Endothelial cell of umbilical vein (primary cell): ENCODE measurements at regions not wholly inside any gene's neighbourhood (a gene's known extent, or its start where the extent isn't known, plus 50 kb on each side); places are given as distances from the start of the nearest gene placed in this dataset.

Source experiments
- BruUV-seq: library from RNA; stranded (reverse); fragments of 400-500 nt; replicated peaks from 2 replicates; lab custom pipeline; 2021; lab: Mats Ljungman, UMichigan
- CTCF ChIA-PET: fragments of 300-600, 350-600 bp; sonication (Branson Sonifier 250); formaldehyde crosslinking; loops from one replicate; lab custom pipeline; 2021; ENCODE audit warnings: antibody characterized with exemption, inconsistent platforms; lab: Charles Lee
- POLR2A ChIA-PET: fragments of 300-600, 350-600 bp; sonication (Branson Sonifier 250); formaldehyde crosslinking; loops from one replicate; lab custom pipeline; 2021; ENCODE audit warnings: antibody characterized with exemption, inconsistent platforms; lab: Charles Lee
- DNase-seq: peaks from one replicate; pipeline ENCODE4 v3.0.0-alpha.2; 2011; ENCODE audit warnings: low read depth, low spot score
- FAIRE-seq: peaks from 2 replicates; lab custom pipeline; 2011; peaks lifted over from hg19 to GRCh38; lab: Jason Lieb, UNC
- H2AFZ ChIP-seq: 2 replicates; pipeline ENCODE4 v1.6.0; 2012; ENCODE audit warnings: low read depth, low read length, control low read depth, inconsistent platforms
- H3K27ac ChIP-seq: 2 replicates; pipeline ENCODE4 v1.5.1; 2011; ENCODE audit warnings: low read depth, mild to moderate bottlenecking, control low read depth, low read length, moderate library complexity; ENCODE audit not compliant: insufficient read depth
- H3K27me3 ChIP-seq, 2 experiments: 2 replicates each; pipeline versions ENCODE4 v1.6.0 to v1.6.1; 2011; ENCODE audit warnings: low read length in 2 of 2, mixed read lengths in 1 of 2; ENCODE audit not compliant: control insufficient read depth in 2 of 2, insufficient read depth in 2 of 2
- H3K36me3 ChIP-seq, 2 experiments: 2 replicates in 1 of 2; 3 replicates in 1 of 2; pipeline ENCODE4 v1.5.1; 2011; ENCODE audit warnings: low read length in 2 of 2, mild to moderate bottlenecking in 1 of 2, moderate library complexity in 1 of 2; ENCODE audit not compliant: control insufficient read depth in 2 of 2, insufficient read depth in 2 of 2; ENCODE audit errors: extremely low read depth in 1 of 2
- H3K4me1 ChIP-seq: 3 replicates; pipeline ENCODE4 v1.5.1; 2011; ENCODE audit warnings: mild to moderate bottlenecking, low read length; ENCODE audit not compliant: control insufficient read depth, insufficient read depth; ENCODE audit errors: extremely low read depth
- H3K4me2 ChIP-seq: 2 replicates; pipeline ENCODE4 v1.6.1; 2011; ENCODE audit warnings: low read length, control low read depth, mixed read lengths; ENCODE audit not compliant: insufficient read depth
- H3K4me3 ChIP-seq, 3 experiments: fragments of 200-600 bp in 1 of 3; sonication (generic), shearing (Covaris generic) in 1 of 3; replicated peaks in 1 of 3; 2 replicates each; pipeline ENCODE4 v1.5.1; 2011 to 2016; ENCODE audit warnings: control low read depth in 3 of 3, low read length in 3 of 3, mild to moderate bottlenecking in 2 of 3, inconsistent platforms in 1 of 3, low read depth in 1 of 3, moderate library complexity in 1 of 3; ENCODE audit not compliant: insufficient read depth in 1 of 3
- H3K79me2 ChIP-seq: 2 replicates; pipeline ENCODE4 v1.6.0; 2012; ENCODE audit warnings: low read length, inconsistent platforms; ENCODE audit not compliant: control insufficient read depth, insufficient read depth
- H3K9ac ChIP-seq: replicated peaks from 2 replicates; pipeline ENCODE3; 2011; ENCODE audit warnings: low read length, control low read depth; ENCODE audit not compliant: insufficient read depth; ENCODE audit errors: extremely low read depth
- H3K9me1 ChIP-seq: replicated peaks from 3 replicates; pipeline ENCODE4 v1.6.0; 2011; ENCODE audit warnings: mild to moderate bottlenecking, low read length; ENCODE audit not compliant: control insufficient read depth, insufficient read depth; ENCODE audit errors: extremely low read depth
- H3K9me3 ChIP-seq: replicated peaks from 2 replicates; pipeline ENCODE4 v1.5.1; 2012; ENCODE audit warnings: low read length, inconsistent platforms; ENCODE audit not compliant: control insufficient read depth, insufficient read depth
- H4K20me1 ChIP-seq: replicated peaks from 2 replicates; pipeline ENCODE3; 2011; ENCODE audit warnings: mild to moderate bottlenecking, low read length; ENCODE audit not compliant: control insufficient read depth, insufficient read depth; ENCODE audit errors: extremely low read depth
- CTCF ChIP-seq, 2 donors: IDR thresholded peaks; 1 replicate in 1 of 2; 2 replicates in 1 of 2; pipeline ENCODE4 v1.5.1; 2011; ENCODE audit warnings: low read length in 2 of 2, mild to moderate bottlenecking in 2 of 2, moderate library complexity in 2 of 2, control low read depth in 1 of 2, inconsistent platforms in 1 of 2, low read depth in 1 of 2; ENCODE audit not compliant: insufficient read depth in 1 of 2; ENCODE audit errors: extremely low read depth in 1 of 2
- EZH2 ChIP-seq: IDR thresholded peaks from 2 replicates; pipeline ENCODE4 v1.6.1; 2012; ENCODE audit warnings: borderline replicate concordance, low read depth, mild to moderate bottlenecking, moderate library complexity, low read length, inconsistent platforms; ENCODE audit not compliant: severe bottlenecking
- FOS ChIP-seq: IDR thresholded peaks from 2 replicates; pipeline ENCODE4 v1.6.1; 2011; ENCODE audit warnings: mild to moderate bottlenecking, low read length, moderate library complexity, borderline replicate concordance; ENCODE audit not compliant: insufficient read depth
- GATA2 ChIP-seq: IDR thresholded peaks from 2 replicates; pipeline ENCODE4 v1.7.0; 2011; ENCODE audit warnings: low read depth, mild to moderate bottlenecking, moderate library complexity, mixed read lengths, low read length; ENCODE audit not compliant: insufficient read length, insufficient read depth
- JUN ChIP-seq: IDR thresholded peaks from 2 replicates; pipeline ENCODE4 v1.6.1; 2011; ENCODE audit warnings: borderline replicate concordance, low read depth; ENCODE audit not compliant: insufficient read length, insufficient read depth
- MAX ChIP-seq: IDR thresholded peaks from 2 replicates; pipeline ENCODE4 v1.6.1; 2011; ENCODE audit not compliant: insufficient read depth, insufficient read length
- MYC ChIP-seq: IDR thresholded peaks from one replicate; pipeline ENCODE4 v1.6.1; 2011; ENCODE audit warnings: mild to moderate bottlenecking, low read depth, low read length
- POLR2A ChIP-seq: IDR thresholded peaks from 2 replicates; pipeline ENCODE4 v1.6.1; 2012; ENCODE audit warnings: low read depth, mild to moderate bottlenecking, control low read depth, low read length
- POLR2AphosphoS5 ChIP-seq: IDR thresholded peaks from 2 replicates; pipeline ENCODE4 v1.6.1; 2012; ENCODE audit warnings: low read depth, mild to moderate bottlenecking, control low read depth, low read length, moderate library complexity; ENCODE audit not compliant: insufficient read depth
- dilution Hi-C: fragments of 300-500 bp; cut with MboI; formaldehyde crosslinking; loops from one replicate; pipeline ENCODE4 v1.15.0; 2019; ENCODE audit warnings: low sequenced_read_pairs; ENCODE audit not compliant: extremely low pct_ligation_motif_present
- intact Hi-C: fragments of 100-400 bp; cut with micrococcal nuclease; formaldehyde crosslinking; loops from one replicate; pipeline ENCODE4 v1.10.0; 2022

GRCh38 chr16:17541324-17541723 is 70.6 kb upstream of the XYLT1 start:
- TF ChIP-seq POLR2A (no peak), POLR2AphosphoS5 (no peak), EZH2 (no peak), JUN (no peak), CTCF (IDR thresholded peaks at IDR 0.05; ENCODE audit: extremely low read depth in 1 of 2, insufficient read depth in 1 of 2, low read depth in 1 of 2, low read length in 2 of 2) (no peak), GATA2 (no peak)
- DNase-seq = no peak
- H3K4me2 ChIP-seq = no peak overlapping the region
- H3K9me3 ChIP-seq = no peaks in the 10 kb centered on the region
- H3K36me3 ChIP-seq = no peaks in the 10 kb centered on the region
- H2AFZ ChIP-seq = no peak overlapping the region
- FAIRE-seq = no peak
- no peaks in the 10 kb centered on the region for H4K20me1 ChIP-seq
- H3K4me3 ChIP-seq = no peak overlapping the region
- no peaks in the 10 kb centered on the region for H3K27me3 ChIP-seq
- no peaks in the 10 kb centered on the region for H3K9me1 ChIP-seq
- no TSS peak for BruUV-seq
- CTCF ChIA-PET = no interaction called here
- dilution Hi-C loops = no loop called here
- intact Hi-C loops = no loop called here
- no peak overlapping the region for H3K9ac ChIP-seq
- no peaks in the 10 kb centered on the region for H3K79me2 ChIP-seq
- H3K4me1 ChIP-seq = no peaks in the 10 kb centered on the region
- no peak overlapping the region for H3K27ac ChIP-seq
- POLR2A ChIA-PET = no interaction called here

- Histone ChIP-seq H2AFZ (no peak overlapping the region), H3K27ac (no peak overlapping the region), H3K4me2 (no peak overlapping the region), H3K79me2 (no peaks in the 10 kb centered on the region), H3K9ac (no peak overlapping the region), H3K4me3 (no peak overlapping the region), H3K9me3 (no peaks in the 10 kb centered on the region), H3K4me1 (no peaks in the 10 kb centered on the region), H3K9me1 (no peaks in the 10 kb centered on the region), H3K27me3 (no peaks in the 10 kb centered on the region), H4K20me1 (no peaks in the 10 kb centered on the region), H3K36me3 (no peaks in the 10 kb centered on the region)
- dilution Hi-C loops = no loop called here
- ChIA-PET CTCF (no interaction called here), POLR2A (no interaction called here)
- intact Hi-C loops = no loop called here
- BruUV-seq = no TSS peak
- FAIRE-seq (no peak), DNase-seq (no peak)
- TF ChIP-seq MAX (no peak), FOS (no peak), CTCF (IDR thresholded peaks at IDR 0.05; ENCODE audit: extremely low read depth in 1 of 2, insufficient read depth in 1 of 2, low read depth in 1 of 2, low read length in 2 of 2) (no peak), EZH2 (no peak), POLR2AphosphoS5 (no peak), GATA2 (no peak), POLR2A (no peak), MYC (no peak)
Measured at GRCh38 chr16:17538927-17539326, 68.2 kb upstream of the XYLT1 start.
